Tibial nerve (tissue), 4 donors: ENCODE measurements at regions not wholly inside any gene's neighbourhood (a gene's known extent, or its start where the extent isn't known, plus 50 kb on each side); places are given as distances from the start of the nearest gene placed in this dataset.

Source experiments
- DNase-seq, 2 donors: peaks; one replicate each; pipeline ENCODE4 v3.0.0-alpha.2; 2019; ENCODE audit warnings: low spot score in 2 of 2
- H3K27ac ChIP-seq, 4 donors: fragments of 200-600 bp; sonication (generic) in 3 of 4; one replicate each; pipeline ENCODE4 v1.5.1; 2017 to 2019; ENCODE audit warnings: mild to moderate bottlenecking in 1 of 4
- H3K27me3 ChIP-seq, 2 donors: fragments of 200-600 bp; sonication (generic) in 1 of 2; one replicate each; pipeline versions ENCODE4 v1.5.1 to v1.6.0; 2017 to 2019
- H3K36me3 ChIP-seq, 3 donors: fragments of 200-600 bp; sonication (generic); one replicate each; pipeline ENCODE4 v1.5.1; 2018 to 2019
- H3K4me1 ChIP-seq, 4 donors: fragments of 200-600 bp; sonication (generic) in 3 of 4; one replicate each; pipeline ENCODE4 v1.5.1; 2017 to 2019
- H3K4me3 ChIP-seq, 4 donors: fragments of 200-600 bp; sonication (generic) in 3 of 4; one replicate each; pipeline ENCODE4 v1.5.1; 2017 to 2019; ENCODE audit warnings: mild to moderate bottlenecking in 1 of 4, moderate library complexity in 1 of 4
- H3K9me3 ChIP-seq, 4 donors: fragments of 200-600 bp; sonication (generic) in 3 of 4; one replicate each; pipeline ENCODE4 v1.5.1; 2017 to 2019
- EP300 ChIP-seq, 2 donors: sonication (generic); formaldehyde crosslinking; IDR thresholded peaks; one replicate each; pipeline ENCODE4 v1.6.1; 2017; ENCODE audit warnings: antibody characterized with exemption in 2 of 2, mild to moderate bottlenecking in 1 of 2
- POLR2A ChIP-seq, 2 donors: fragments of 450-650 bp; IDR thresholded peaks; one replicate each; pipeline ENCODE4 v1.6.1; 2017; ENCODE audit warnings: antibody characterized with exemption in 2 of 2, mild to moderate bottlenecking in 2 of 2, moderate library complexity in 2 of 2
- WGBS, 2 donors: methylation state at CpG; one replicate each; pipeline ENCODE4 v1.1.5; 2018; 5-methylcytosine and 5-hydroxymethylcytosine counted together
- TF ChIP-seq, protein P1 (sequence below), 5 experiments: fragments of 200-600 bp in 3 of 5; fragments of 450-650 bp in 2 of 5; sonication (generic) in 3 of 5; IDR thresholded peaks; one replicate each; pipeline ENCODE4 v1.5.1; 2016 to 2019; ENCODE audit warnings: antibody characterized with exemption in 5 of 5, mild to moderate bottlenecking in 3 of 5, moderate library complexity in 2 of 5

DNA sequence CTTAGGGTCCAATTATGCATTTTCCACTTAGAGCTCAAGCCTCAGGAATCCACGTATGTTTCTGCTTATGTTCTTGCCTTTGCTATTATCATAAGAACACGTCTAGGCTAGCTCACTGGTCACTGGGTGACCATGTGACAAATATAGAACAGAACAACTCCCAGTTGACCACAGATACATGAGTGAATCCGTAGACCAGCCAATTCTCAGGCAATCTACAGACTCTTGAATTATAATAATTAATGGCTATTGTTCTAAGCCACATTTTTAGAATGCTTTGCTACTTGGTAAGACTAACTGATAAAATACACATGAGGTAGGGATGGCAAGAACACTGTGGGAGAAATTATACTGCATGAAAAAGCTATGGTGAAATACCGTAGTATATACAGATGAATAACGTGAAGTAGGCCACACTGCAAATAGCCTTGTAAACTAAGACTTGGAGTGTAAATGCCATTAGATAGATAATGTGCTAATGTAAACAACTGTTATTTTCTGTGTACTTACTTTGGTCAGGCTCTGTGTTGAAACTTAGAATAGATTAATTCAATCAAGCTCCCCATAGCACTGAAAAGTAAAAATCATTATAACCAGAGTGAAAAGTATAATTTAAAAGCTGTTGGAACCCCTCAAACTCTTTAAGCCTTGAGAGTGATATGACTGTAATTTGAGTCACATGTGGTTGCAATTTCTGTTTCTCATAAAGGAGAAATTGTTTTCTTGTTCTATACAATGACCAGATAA, 366.2 kb upstream of the CCDC179 start:
- no peak overlapping the region for H3K4me3 ChIP-seq
- no peaks in the 10 kb centered on the region for H3K4me1 ChIP-seq
- DNase-seq, result no peak
- no peak overlapping the region for H3K27ac ChIP-seq
- H3K27me3 ChIP-seq, result no peaks in the 10 kb centered on the region
- no peaks in the 10 kb centered on the region for H3K9me3 ChIP-seq
- WGBS, 2 donors, result 68 to 74% methylated on average over 5 of the region's 5 CpGs
- H3K36me3 ChIP-seq, result no peaks in the 10 kb centered on the region
- TF ChIP-seq, protein P1, sequence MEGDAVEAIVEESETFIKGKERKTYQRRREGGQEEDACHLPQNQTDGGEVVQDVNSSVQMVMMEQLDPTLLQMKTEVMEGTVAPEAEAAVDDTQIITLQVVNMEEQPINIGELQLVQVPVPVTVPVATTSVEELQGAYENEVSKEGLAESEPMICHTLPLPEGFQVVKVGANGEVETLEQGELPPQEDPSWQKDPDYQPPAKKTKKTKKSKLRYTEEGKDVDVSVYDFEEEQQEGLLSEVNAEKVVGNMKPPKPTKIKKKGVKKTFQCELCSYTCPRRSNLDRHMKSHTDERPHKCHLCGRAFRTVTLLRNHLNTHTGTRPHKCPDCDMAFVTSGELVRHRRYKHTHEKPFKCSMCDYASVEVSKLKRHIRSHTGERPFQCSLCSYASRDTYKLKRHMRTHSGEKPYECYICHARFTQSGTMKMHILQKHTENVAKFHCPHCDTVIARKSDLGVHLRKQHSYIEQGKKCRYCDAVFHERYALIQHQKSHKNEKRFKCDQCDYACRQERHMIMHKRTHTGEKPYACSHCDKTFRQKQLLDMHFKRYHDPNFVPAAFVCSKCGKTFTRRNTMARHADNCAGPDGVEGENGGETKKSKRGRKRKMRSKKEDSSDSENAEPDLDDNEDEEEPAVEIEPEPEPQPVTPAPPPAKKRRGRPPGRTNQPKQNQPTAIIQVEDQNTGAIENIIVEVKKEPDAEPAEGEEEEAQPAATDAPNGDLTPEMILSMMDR (IDR thresholded peaks at IDR 0.05), result no peak
- no peak for TF ChIP-seq EP300 (IDR thresholded peaks at IDR 0.05)
- no peak for TF ChIP-seq POLR2A (IDR thresholded peaks at IDR 0.05)

DNA sequence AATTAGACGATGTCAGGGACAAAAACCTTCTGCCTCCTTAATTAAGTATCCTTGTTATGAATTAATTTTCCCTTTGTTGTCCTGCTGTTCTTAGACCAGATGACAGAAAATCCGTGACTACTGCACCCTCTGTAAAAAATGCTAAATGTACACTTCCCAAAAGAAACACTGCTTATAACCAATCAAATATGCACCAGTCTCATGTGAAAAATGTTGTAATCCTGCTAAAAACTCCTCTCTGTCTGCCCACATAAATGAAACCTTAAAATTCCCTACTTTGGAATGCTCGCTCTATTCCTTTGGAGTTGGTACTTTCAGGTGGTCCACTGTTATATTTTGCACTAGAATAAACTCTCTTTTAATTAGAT, 366.8 kb upstream of the CCDC179 start:
- Histone ChIP-seq H3K4me1 (no peaks in the 10 kb centered on the region), H3K9me3 (no peaks in the 10 kb centered on the region), H3K27ac (no peak overlapping the region), H3K4me3 (no peak overlapping the region), H3K36me3 (no peaks in the 10 kb centered on the region), H3K27me3 (no peaks in the 10 kb centered on the region)
- TF ChIP-seq EP300 (IDR thresholded peaks at IDR 0.05) (no peak), POLR2A (IDR thresholded peaks at IDR 0.05) (no peak)
- TF ChIP-seq, protein P1 (IDR thresholded peaks at IDR 0.05), result no peak
- 32% methylated on average over 3 of the region's 3 CpGs for WGBS, 2 donors
- DNase-seq, result no peak

DNA sequence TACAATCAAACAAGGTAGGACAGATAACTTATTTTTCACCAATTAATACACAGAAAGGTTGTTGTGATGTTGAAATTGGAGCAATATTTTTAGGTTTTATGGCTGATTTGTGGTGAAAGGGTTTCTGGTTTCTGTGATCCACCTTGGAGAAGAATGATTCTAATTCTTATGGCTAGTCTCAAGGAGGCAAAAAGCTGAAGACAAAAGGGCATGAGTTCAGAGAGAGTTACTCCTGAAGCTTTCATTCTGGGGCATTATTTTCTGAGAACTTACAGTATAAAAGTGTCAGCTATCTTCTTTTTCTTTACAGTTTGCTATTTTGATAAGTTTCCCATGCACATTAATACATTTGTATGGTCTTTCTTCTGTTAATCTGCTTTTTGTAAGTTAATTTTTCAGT, 372.4 kb upstream of the CCDC179 start:
- Histone ChIP-seq H3K27me3 (no peaks in the 10 kb centered on the region), H3K4me3 (no peak overlapping the region), H3K27ac (no peak overlapping the region), H3K9me3 (no peaks in the 10 kb centered on the region), H3K4me1 (no peaks in the 10 kb centered on the region), H3K36me3 (no peaks in the 10 kb centered on the region)
- TF ChIP-seq, protein P1 (IDR thresholded peaks at IDR 0.05), result no peak
- no peak for TF ChIP-seq POLR2A (IDR thresholded peaks at IDR 0.05)
- no peak for TF ChIP-seq EP300 (IDR thresholded peaks at IDR 0.05)
- DNase-seq, result no peak

DNA sequence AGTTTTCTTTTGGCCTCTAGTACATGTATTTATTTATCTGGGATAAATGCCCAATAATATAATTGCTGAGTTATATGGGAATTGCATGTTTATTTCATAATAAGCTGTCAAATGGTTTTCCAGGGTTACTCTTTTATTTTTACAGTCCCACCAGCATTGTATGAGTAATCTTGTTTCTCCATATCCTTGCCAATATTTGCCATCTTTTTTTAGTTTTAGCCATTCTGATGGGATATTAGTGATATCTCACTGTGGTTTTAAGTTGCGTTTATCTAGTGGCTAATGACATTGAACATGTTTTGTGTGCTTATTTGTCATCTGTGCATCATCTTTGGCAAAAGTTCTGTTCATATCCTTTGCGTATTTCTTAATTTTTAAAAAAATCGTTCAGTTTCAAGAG, 372.8 kb upstream of the CCDC179 start:
- no peaks in the 10 kb centered on the region for H3K27me3 ChIP-seq
- TF ChIP-seq EP300 (IDR thresholded peaks at IDR 0.05) (no peak), POLR2A (IDR thresholded peaks at IDR 0.05) (no peak)
- TF ChIP-seq, protein P1 (IDR thresholded peaks at IDR 0.05), result no peak
- DNase-seq, result no peak
- no peaks in the 10 kb centered on the region for H3K9me3 ChIP-seq
- no peaks in the 10 kb centered on the region for H3K4me1 ChIP-seq
- H3K27ac ChIP-seq, result no peak overlapping the region
- H3K4me3 ChIP-seq, result no peak overlapping the region
- 69 to 72% methylated on average over 3 of the region's 3 CpGs for WGBS, 2 donors
- no peaks in the 10 kb centered on the region for H3K36me3 ChIP-seq

DNA sequence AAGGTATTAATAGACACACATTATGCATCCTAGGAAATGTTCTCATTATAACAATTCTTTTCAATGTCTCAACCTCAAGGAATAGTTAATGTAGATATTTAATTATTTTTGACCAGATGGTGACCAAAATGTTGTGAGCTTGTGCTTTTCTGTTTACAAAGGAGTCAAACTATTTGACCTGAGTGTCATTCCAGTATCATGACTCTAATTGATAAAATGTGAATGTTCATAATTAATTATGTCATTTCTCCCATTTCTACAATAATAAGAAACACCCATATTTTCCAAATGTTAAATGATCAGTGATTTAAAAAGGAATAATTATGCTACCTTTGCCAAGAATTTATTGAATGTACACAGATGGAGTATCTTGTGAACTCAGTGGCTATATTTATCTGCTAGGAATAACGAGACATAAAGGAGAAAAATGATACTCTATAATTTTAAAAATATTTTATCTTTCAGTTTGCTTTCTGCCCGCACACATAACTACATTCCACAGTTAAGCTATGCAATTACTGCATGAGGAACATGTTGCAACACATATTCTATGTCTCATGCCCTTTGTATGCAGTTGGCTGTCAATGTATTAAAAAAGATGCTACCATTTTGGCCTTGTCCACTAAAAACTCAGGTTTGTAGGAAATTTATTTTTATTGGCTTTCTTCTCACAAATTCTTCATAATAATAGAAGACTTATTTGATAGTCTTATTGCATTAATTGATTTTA, 376.7 kb upstream of the CCDC179 start:
- 52 to 54% methylated on average over 2 of the region's 2 CpGs for WGBS, 2 donors
- Histone ChIP-seq H3K9me3 (no peaks in the 10 kb centered on the region), H3K4me1 (no peaks in the 10 kb centered on the region)

More for the DNA sequence above, 376.7 kb upstream of the CCDC179 start:
- TF ChIP-seq POLR2A (IDR thresholded peaks at IDR 0.05), result no peak
- TF ChIP-seq, protein P1 (IDR thresholded peaks at IDR 0.05), result no peak
- TF ChIP-seq EP300 (IDR thresholded peaks at IDR 0.05), result no peak
- no peak for DNase-seq
- Histone ChIP-seq H3K36me3 (no peaks in the 10 kb centered on the region), H3K27me3 (no peaks in the 10 kb centered on the region), H3K4me3 (no peak overlapping the region), H3K27ac (no peak overlapping the region)
